Mesodermal cell (in vitro differentiated cells): ENCODE measurements at regions not wholly inside any gene's neighbourhood (a gene's known extent, or its start where the extent isn't known, plus 50 kb on each side); places are given as distances from the start of the nearest gene placed in this dataset.

Experiments used
- H3K27ac ChIP-seq: 2 replicates; pipeline ENCODE4 v1.7.0; 2013; ENCODE audit warnings: mild to moderate bottlenecking, low read depth, low read length, moderate library complexity; ENCODE audit not compliant: severe bottlenecking
- H3K36me3 ChIP-seq: 2 replicates; pipeline ENCODE4 v1.7.1; 2013; ENCODE audit warnings: mild to moderate bottlenecking, low read length, moderate library complexity; ENCODE audit not compliant: control insufficient read depth, insufficient read depth
- H3K4me1 ChIP-seq: one replicate; pipeline ENCODE4 v1.7.1; 2013; ENCODE audit warnings: mild to moderate bottlenecking, low read length; ENCODE audit not compliant: insufficient read depth, control insufficient read depth, poor library complexity, severe bottlenecking
- H3K4me3 ChIP-seq: 2 replicates; pipeline ENCODE4 v1.7.0; 2013; ENCODE audit warnings: low read length, control low read depth, mild to moderate bottlenecking; ENCODE audit not compliant: insufficient read depth, poor library complexity, severe bottlenecking; ENCODE audit errors: extremely low read depth
- H3K9me3 ChIP-seq: 2 replicates; pipeline ENCODE4 v1.7.1; 2013; ENCODE audit warnings: mild to moderate bottlenecking, low read length, moderate library complexity; ENCODE audit not compliant: control insufficient read depth
- WGBS, 2 experiments: methylation state at CpG; one replicate each; pipeline ENCODE4 v1.1.5; 2013; ENCODE audit warnings: missing lambda C conversion rate in 2 of 2; ENCODE audit not compliant: insufficient coverage in 2 of 2; 5-methylcytosine and 5-hydroxymethylcytosine counted together

- 63 to 80% methylated on average over 1 to 2 of the region's 5 CpGs for WGBS, 2 experiments
- no peaks in the 10 kb centered on the region for H3K36me3 ChIP-seq
- no peak overlapping the region for H3K27ac ChIP-seq
These were observed 172.9 kb upstream of the NSMCE3 start for GRCh38 chr15:29442532-29442931.

GRCh38 chr15:29440541-29440940 is 170.9 kb upstream of the NSMCE3 start:
- Histone ChIP-seq H3K27ac (no peak overlapping the region), H3K9me3 (no peaks in the 10 kb centered on the region), H3K36me3 (no peaks in the 10 kb centered on the region), H3K4me1 (no peaks in the 10 kb centered on the region), H3K4me3 (no peak overlapping the region)
- 91 to 92% methylated on average over 5 to 7 of the region's 7 CpGs for WGBS, 2 experiments

More at GRCh38 chr15:29442532-29442931, 172.9 kb upstream of the NSMCE3 start:
- H3K9me3 ChIP-seq: no peaks in the 10 kb centered on the region
- H3K4me3 ChIP-seq: no peak overlapping the region
- no peaks in the 10 kb centered on the region for H3K4me1 ChIP-seq

- Histone ChIP-seq H3K27ac (no peak overlapping the region), H3K4me1 (peaks cover 6% of the 10 kb centered on the region), H3K9me3 (no peaks in the 10 kb centered on the region), H3K36me3 (no peaks in the 10 kb centered on the region), H3K4me3 (no peak overlapping the region)
- WGBS, 2 experiments: 75% methylated on average over 2 of the region's 2 CpGs; no CpG with 5 or more reads in 1 of the 2 experiments
These were observed 169.1 kb upstream of the NSMCE3 start for GRCh38 chr15:29438703-29439055.

GRCh38 chr15:29437888-29438702 is 168.5 kb upstream of the NSMCE3 start:
- Histone ChIP-seq H3K4me3 (no peak overlapping the region), H3K36me3 (no peaks in the 10 kb centered on the region), H3K4me1 (peaks cover 6% of the 10 kb centered on the region), H3K27ac (no peak overlapping the region), H3K9me3 (no peaks in the 10 kb centered on the region)
- 93 to 95% methylated on average over 4 of the region's 9 CpGs for WGBS, 2 experiments

- H3K4me3 ChIP-seq: no peak overlapping the region
- 90 to 100% methylated on average over 2 of the region's 4 CpGs for WGBS, 2 experiments
- no peaks in the 10 kb centered on the region for H3K36me3 ChIP-seq
- no peaks in the 10 kb centered on the region for H3K9me3 ChIP-seq
- H3K4me1 ChIP-seq: peaks cover 6% of the 10 kb centered on the region
- no peak overlapping the region for H3K27ac ChIP-seq
These were observed 166.2 kb upstream of the NSMCE3 start for GRCh38 chr15:29435811-29436210.

- H3K27ac ChIP-seq: no peak overlapping the region
These were observed 164.7 kb upstream of the NSMCE3 start for GRCh38 chr15:29434280-29434679.

GRCh38 chr15:29433507-29434248 is 164.1 kb upstream of the NSMCE3 start:
- Histone ChIP-seq H3K4me3 (no peak overlapping the region), H3K4me1 (peaks cover 6% of the 10 kb centered on the region), H3K36me3 (no peaks in the 10 kb centered on the region), H3K27ac (no peak overlapping the region), H3K9me3 (no peaks in the 10 kb centered on the region)
- 89 to 92% methylated on average over 3 to 5 of the region's 6 CpGs for WGBS, 2 experiments

More at GRCh38 chr15:29434280-29434679, 164.7 kb upstream of the NSMCE3 start:
- Histone ChIP-seq H3K4me3 (no peak overlapping the region), H3K36me3 (no peaks in the 10 kb centered on the region), H3K9me3 (no peaks in the 10 kb centered on the region), H3K4me1 (peaks cover 6% of the 10 kb centered on the region)
- 86% methylated on average over 1 of the region's 2 CpGs; no CpG with 5 or more reads in 1 of the 2 experiments for WGBS, 2 experiments

- H3K4me3 ChIP-seq: no peak overlapping the region
- no peaks in the 10 kb centered on the region for H3K9me3 ChIP-seq
- WGBS, 2 experiments: no CpG with 5 or more reads among the region's 2 CpGs
- H3K4me1 ChIP-seq: peaks cover 6% of the 10 kb centered on the region
- no peaks in the 10 kb centered on the region for H3K36me3 ChIP-seq
- H3K27ac ChIP-seq: no peak overlapping the region
These were observed 163.4 kb upstream of the NSMCE3 start for GRCh38 chr15:29433050-29433318.

- H3K4me3 ChIP-seq: no peak overlapping the region
- H3K36me3 ChIP-seq: no peaks in the 10 kb centered on the region
- H3K9me3 ChIP-seq: no peaks in the 10 kb centered on the region
- peaks cover 6% of the 10 kb centered on the region for H3K4me1 ChIP-seq
- no peak overlapping the region for H3K27ac ChIP-seq
- WGBS, 2 experiments: 87 to 91% methylated on average over 7 to 11 of the region's 11 CpGs
These were observed 162.8 kb upstream of the NSMCE3 start for GRCh38 chr15:29432191-29433049.

GRCh38 chr15:29430831-29431230 is 161.2 kb upstream of the NSMCE3 start:
- 79 to 90% methylated on average over 4 to 9 of the region's 10 CpGs for WGBS, 2 experiments
- no peak overlapping the region for H3K4me3 ChIP-seq
- H3K36me3 ChIP-seq: no peaks in the 10 kb centered on the region
- H3K27ac ChIP-seq: no peak overlapping the region
- peaks cover 6% of the 10 kb centered on the region for H3K4me1 ChIP-seq
- no peaks in the 10 kb centered on the region for H3K9me3 ChIP-seq
